Spleen (tissue), 7 donors: ENCODE measurements at regions not wholly inside any gene's neighbourhood (a gene's known extent, or its start where the extent isn't known, plus 50 kb on each side); places are given as distances from the start of the nearest gene placed in this dataset.

ENCODE experiments used
- POLR2A ChIP-seq, 3 donors: fragments of 450-650 bp; IDR thresholded peaks; one replicate each; pipeline ENCODE4 v1.5.1; 2017; ENCODE audit warnings: antibody characterized with exemption in 3 of 3, mild to moderate bottlenecking in 1 of 3
- POLR2AphosphoS5 ChIP-seq, 3 donors: sonication (generic); formaldehyde crosslinking; IDR thresholded peaks; one replicate each; pipeline ENCODE4 v1.5.1; 2017; ENCODE audit warnings: antibody characterized with exemption in 3 of 3
- TF ChIP-seq, protein P1 (sequence below), 11 experiments: fragments of 200-600 bp in 7 of 11; fragments of 450-650 bp in 4 of 11; sonication (generic) in 4 of 11; IDR thresholded peaks in 8 of 11; conservative IDR thresholded peaks in 3 of 11; 1 replicate in 7 of 11; 2 replicates in 4 of 11; pipeline versions ENCODE4 v1.4.0 to v1.8.0; 2016 to 2021; ENCODE audit warnings: antibody characterized with exemption in 11 of 11, inconsistent platforms in 4 of 11, mild to moderate bottlenecking in 1 of 11
- donor health status: DM: no; HTN: no; CAD: no; lungs with moderate emphysema.
- donor health status: DM: no; HTN: no; CAD: no.
- donor health status: DM: no; HTN: no; CAD: no.

- TF ChIP-seq POLR2A (IDR thresholded peaks at IDR 0.05) (no peak), POLR2AphosphoS5 (IDR thresholded peaks at IDR 0.05) (no peak)
- TF ChIP-seq, protein P1, sequence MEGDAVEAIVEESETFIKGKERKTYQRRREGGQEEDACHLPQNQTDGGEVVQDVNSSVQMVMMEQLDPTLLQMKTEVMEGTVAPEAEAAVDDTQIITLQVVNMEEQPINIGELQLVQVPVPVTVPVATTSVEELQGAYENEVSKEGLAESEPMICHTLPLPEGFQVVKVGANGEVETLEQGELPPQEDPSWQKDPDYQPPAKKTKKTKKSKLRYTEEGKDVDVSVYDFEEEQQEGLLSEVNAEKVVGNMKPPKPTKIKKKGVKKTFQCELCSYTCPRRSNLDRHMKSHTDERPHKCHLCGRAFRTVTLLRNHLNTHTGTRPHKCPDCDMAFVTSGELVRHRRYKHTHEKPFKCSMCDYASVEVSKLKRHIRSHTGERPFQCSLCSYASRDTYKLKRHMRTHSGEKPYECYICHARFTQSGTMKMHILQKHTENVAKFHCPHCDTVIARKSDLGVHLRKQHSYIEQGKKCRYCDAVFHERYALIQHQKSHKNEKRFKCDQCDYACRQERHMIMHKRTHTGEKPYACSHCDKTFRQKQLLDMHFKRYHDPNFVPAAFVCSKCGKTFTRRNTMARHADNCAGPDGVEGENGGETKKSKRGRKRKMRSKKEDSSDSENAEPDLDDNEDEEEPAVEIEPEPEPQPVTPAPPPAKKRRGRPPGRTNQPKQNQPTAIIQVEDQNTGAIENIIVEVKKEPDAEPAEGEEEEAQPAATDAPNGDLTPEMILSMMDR (IDR thresholded peaks at IDR 0.05 in 8 of 11, conservative IDR thresholded peaks at IDR 0.05 in 3 of 11), result no peak
Observed at GRCh38 chr20:39946053-39946810, 742.8 kb downstream of the MAFB start.
